ENCODE measurements at regions not wholly inside any gene's neighbourhood (a gene's known extent, or its start where the extent isn't known, plus 50 kb on each side); places are given as distances from the start of the nearest gene placed in this dataset.

DNA sequence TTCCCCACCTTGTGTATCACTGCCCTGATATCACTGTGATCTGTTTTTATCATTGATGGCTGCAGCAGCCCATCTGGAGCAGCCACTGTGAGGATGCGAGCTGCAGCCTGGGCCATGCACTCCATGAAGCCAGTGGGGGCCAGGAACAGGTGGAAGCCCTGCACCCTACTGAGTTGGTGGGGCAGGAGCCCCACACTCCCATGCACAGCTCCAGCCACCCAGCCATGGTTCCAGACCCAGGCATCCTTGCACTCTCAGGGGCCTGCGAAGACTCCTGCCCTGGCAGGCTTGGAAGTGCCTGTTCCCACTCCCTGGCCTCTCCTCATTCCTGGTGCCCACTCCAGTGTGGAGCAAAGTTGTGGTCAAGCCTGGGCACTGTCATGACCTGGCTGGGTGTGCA is 424.0 kb upstream of the FZD8 start:
- no peak for TF ChIP-seq IKZF2 (IDR thresholded peaks at IDR 0.05)
- TF ChIP-seq, protein P1, sequence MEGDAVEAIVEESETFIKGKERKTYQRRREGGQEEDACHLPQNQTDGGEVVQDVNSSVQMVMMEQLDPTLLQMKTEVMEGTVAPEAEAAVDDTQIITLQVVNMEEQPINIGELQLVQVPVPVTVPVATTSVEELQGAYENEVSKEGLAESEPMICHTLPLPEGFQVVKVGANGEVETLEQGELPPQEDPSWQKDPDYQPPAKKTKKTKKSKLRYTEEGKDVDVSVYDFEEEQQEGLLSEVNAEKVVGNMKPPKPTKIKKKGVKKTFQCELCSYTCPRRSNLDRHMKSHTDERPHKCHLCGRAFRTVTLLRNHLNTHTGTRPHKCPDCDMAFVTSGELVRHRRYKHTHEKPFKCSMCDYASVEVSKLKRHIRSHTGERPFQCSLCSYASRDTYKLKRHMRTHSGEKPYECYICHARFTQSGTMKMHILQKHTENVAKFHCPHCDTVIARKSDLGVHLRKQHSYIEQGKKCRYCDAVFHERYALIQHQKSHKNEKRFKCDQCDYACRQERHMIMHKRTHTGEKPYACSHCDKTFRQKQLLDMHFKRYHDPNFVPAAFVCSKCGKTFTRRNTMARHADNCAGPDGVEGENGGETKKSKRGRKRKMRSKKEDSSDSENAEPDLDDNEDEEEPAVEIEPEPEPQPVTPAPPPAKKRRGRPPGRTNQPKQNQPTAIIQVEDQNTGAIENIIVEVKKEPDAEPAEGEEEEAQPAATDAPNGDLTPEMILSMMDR (IDR thresholded peaks at IDR 0.05 in 2 of 3, conservative IDR thresholded peaks at IDR 0.05 in 1 of 3; ENCODE audit: control insufficient read depth in 2 of 3, extremely low read depth in 1 of 3, insufficient read depth in 1 of 3, low read depth in 3 of 3, low read length in 3 of 3): no peak
- no peak for TF ChIP-seq MEF2A (IDR thresholded peaks at IDR 0.05; ENCODE audit: insufficient read depth, low read depth, low read length)
- TF ChIP-seq SMC3 (IDR thresholded peaks at IDR 0.05; ENCODE audit: borderline replicate concordance, low read length): no peak
- no peak for TF ChIP-seq RAD21 (IDR thresholded peaks at IDR 0.05; ENCODE audit: insufficient read depth, low read depth, low read length)
